Neuronal stem cell (in vitro differentiated cells): ENCODE measurements at regions not wholly inside any gene's neighbourhood (a gene's known extent, or its start where the extent isn't known, plus 50 kb on each side); places are given as distances from the start of the nearest gene placed in this dataset.

Experiments
- DNase-seq: peaks from one replicate; pipeline ENCODE4 v3.0.0-alpha.2; 2013; ENCODE audit warnings: low spot score
- H2AFZ ChIP-seq: one replicate; pipeline ENCODE4 v1.6.1; 2013; ENCODE audit warnings: mild to moderate bottlenecking, low read length, inconsistent platforms
- H2AK5ac ChIP-seq: 2 replicates; pipeline ENCODE4 v1.6.1; 2013; ENCODE audit warnings: low read depth, mild to moderate bottlenecking, inconsistent platforms, low read length, moderate library complexity, mixed read lengths
- H2BK120ac ChIP-seq: 2 replicates; pipeline ENCODE4 v1.6.1; 2013; ENCODE audit warnings: low read depth, mild to moderate bottlenecking, inconsistent platforms, low read length, moderate library complexity, mixed read lengths
- H2BK12ac ChIP-seq: one replicate; pipeline ENCODE4 v1.6.1; 2013; ENCODE audit warnings: low read length, inconsistent platforms
- H2BK15ac ChIP-seq: 2 replicates; pipeline ENCODE4 v1.6.1; 2013; ENCODE audit warnings: mild to moderate bottlenecking, low read length, inconsistent platforms, mixed read lengths
- H2BK5ac ChIP-seq: one replicate; pipeline ENCODE4 v1.6.1; 2013; ENCODE audit warnings: inconsistent platforms, mild to moderate bottlenecking, low read length, moderate library complexity
- H3K14ac ChIP-seq: one replicate; pipeline ENCODE4 v1.6.1; 2013; ENCODE audit warnings: low read length, inconsistent platforms
- H3K18ac ChIP-seq: 2 replicates; pipeline ENCODE4 v1.6.1; 2013; ENCODE audit warnings: low read length, inconsistent platforms
- H3K23ac ChIP-seq: 2 replicates; pipeline ENCODE4 v1.6.1; 2013; ENCODE audit warnings: low read depth, mild to moderate bottlenecking, mixed read lengths, low read length, inconsistent platforms; ENCODE audit not compliant: poor library complexity
- H3K27ac ChIP-seq: replicated peaks from 3 replicates; pipeline ENCODE4 v1.5.1; 2013; ENCODE audit warnings: low read length, inconsistent platforms
- H3K27me3 ChIP-seq, 3 experiments: 2 replicates each; pipeline ENCODE4 v1.6.1; 2013; ENCODE audit warnings: low read length in 3 of 3, mild to moderate bottlenecking in 2 of 3, inconsistent platforms in 1 of 3, low read depth in 1 of 3, mixed read lengths in 1 of 3, moderate library complexity in 1 of 3; ENCODE audit not compliant: control insufficient read depth in 3 of 3, insufficient read depth in 3 of 3
- H3K36me3 ChIP-seq, 2 donors: replicated peaks in 1 of 2; 2 replicates each; pipeline ENCODE4 v1.6.1; 2013; ENCODE audit warnings: low read length in 2 of 2; ENCODE audit not compliant: control insufficient read depth in 2 of 2, insufficient read depth in 2 of 2
- H3K4ac ChIP-seq: 2 replicates; pipeline ENCODE4 v1.6.1; 2013; ENCODE audit warnings: inconsistent platforms, mild to moderate bottlenecking, low read length, moderate library complexity
- H3K4me1 ChIP-seq, 2 donors: 1 replicate in 1 of 2; 2 replicates in 1 of 2; pipeline ENCODE4 v1.6.1; 2013; ENCODE audit warnings: low read length in 2 of 2, low read depth in 1 of 2; ENCODE audit not compliant: control insufficient read depth in 2 of 2, insufficient read depth in 1 of 2
- H3K4me2 ChIP-seq: one replicate; pipeline ENCODE4 v1.6.1; 2013; ENCODE audit warnings: mild to moderate bottlenecking, low read length, inconsistent platforms; ENCODE audit not compliant: insufficient read depth, poor library complexity, severe bottlenecking
- H3K4me3 ChIP-seq, 2 donors: 2 replicates each; pipeline ENCODE4 v1.5.1; 2013; ENCODE audit warnings: low read length in 2 of 2, mild to moderate bottlenecking in 2 of 2, inconsistent platforms in 1 of 2, moderate library complexity in 1 of 2
- H3K79me1 ChIP-seq: one replicate; pipeline ENCODE4 v1.6.1; 2013; ENCODE audit warnings: low read depth, mild to moderate bottlenecking, inconsistent platforms, low read length, moderate library complexity
- H3K9ac ChIP-seq: one replicate; pipeline ENCODE4 v1.6.1; 2013; ENCODE audit warnings: mild to moderate bottlenecking, low read depth, low read length, inconsistent platforms; ENCODE audit not compliant: poor library complexity
- H3K9me3 ChIP-seq, 2 donors: replicated peaks in 1 of 2; 2 replicates each; pipeline versions ENCODE3 to v1.6.1; 2013; ENCODE audit warnings: low read length in 2 of 2, mild to moderate bottlenecking in 2 of 2, inconsistent platforms in 1 of 2, low read depth in 1 of 2, mixed read lengths in 1 of 2, moderate library complexity in 1 of 2; ENCODE audit not compliant: control insufficient read depth in 2 of 2, insufficient read depth in 1 of 2
- H4K8ac ChIP-seq: one replicate; pipeline ENCODE4 v1.6.1; 2013; ENCODE audit warnings: low read depth, mild to moderate bottlenecking, inconsistent platforms, low read length, moderate library complexity
- H4K91ac ChIP-seq: one replicate; pipeline ENCODE4 v1.6.1; 2013; ENCODE audit warnings: low read length, low read depth, mild to moderate bottlenecking, inconsistent platforms; ENCODE audit not compliant: poor library complexity
- WGBS, 2 donors: extraction: QIAGEN DNeasy Blood & Tissue Kit; methylation state at CpG; one replicate each; pipeline ENCODE4 v1.1.7; 2013; ENCODE audit warnings: missing lambda C conversion rate in 2 of 2, mixed read lengths in 1 of 2; ENCODE audit not compliant: insufficient read length in 2 of 2, insufficient replicate concordance in 1 of 2; ENCODE audit errors: extremely low coverage in 2 of 2; 5-methylcytosine and 5-hydroxymethylcytosine counted together

GRCh38 chr7:10418985-10419384, 554.7 kb upstream of the PHF14 start:
- H3K79me1 ChIP-seq, result no peaks in the 10 kb centered on the region
- no peak overlapping the region for H2AK5ac ChIP-seq
- no peak overlapping the region for H2AFZ ChIP-seq
- no peak overlapping the region for H3K27ac ChIP-seq
- no peak overlapping the region for H4K8ac ChIP-seq
- H3K27me3 ChIP-seq, result no peaks in the 10 kb centered on the region
- no peaks in the 10 kb centered on the region for H3K36me3 ChIP-seq
- no peak for DNase-seq
- H3K4me2 ChIP-seq, result no peak overlapping the region
- H3K9me3 ChIP-seq, result no peaks in the 10 kb centered on the region
- H3K4ac ChIP-seq, result no peak overlapping the region
- H3K9ac ChIP-seq, result no peak overlapping the region
- H3K18ac ChIP-seq, result no peak overlapping the region
- H2BK12ac ChIP-seq, result no peak overlapping the region
- H4K91ac ChIP-seq, result peak overlapping the region; percentile 43
- WGBS, 2 donors, result no CpG with 5 or more reads among the region's 2 CpGs
- H3K14ac ChIP-seq, result no peak overlapping the region
- H2BK120ac ChIP-seq, result no peak overlapping the region
- H3K4me1 ChIP-seq, result no peaks in the 10 kb centered on the region
- no peak overlapping the region for H2BK5ac ChIP-seq
- no peak overlapping the region for H3K23ac ChIP-seq
- H3K4me3 ChIP-seq, result no peak overlapping the region
- no peak overlapping the region for H2BK15ac ChIP-seq

- no peak overlapping the region for H3K9ac ChIP-seq
- peaks cover 0 to 4% of the 10 kb centered on the region in 2 donors for H3K9me3 ChIP-seq
- H2BK15ac ChIP-seq, result no peak overlapping the region
- H2AK5ac ChIP-seq, result no peak overlapping the region
- H3K27me3 ChIP-seq, result no peaks in the 10 kb centered on the region
- H3K79me1 ChIP-seq, result no peaks in the 10 kb centered on the region
- H3K18ac ChIP-seq, result no peak overlapping the region
- no peak overlapping the region for H3K27ac ChIP-seq
- H2BK5ac ChIP-seq, result no peak overlapping the region
- no CpG with 5 or more reads among the region's 2 CpGs for WGBS, 2 donors
- H3K4ac ChIP-seq, result no peak overlapping the region
- H2AFZ ChIP-seq, result no peak overlapping the region
- H3K4me1 ChIP-seq, result peaks cover 0 to 6% of the 10 kb centered on the region in 2 donors
- no peak overlapping the region for H2BK12ac ChIP-seq
- no peak overlapping the region for H2BK120ac ChIP-seq
- H4K91ac ChIP-seq, result no peak overlapping the region
- DNase-seq, result no peak
- H3K4me3 ChIP-seq, result no peak overlapping the region
- no peaks in the 10 kb centered on the region for H3K36me3 ChIP-seq
- no peak overlapping the region for H3K14ac ChIP-seq
- H3K23ac ChIP-seq, result no peak overlapping the region
- no peak overlapping the region for H4K8ac ChIP-seq
- H3K4me2 ChIP-seq, result no peak overlapping the region
Measured at GRCh38 chr7:10429031-10429430, 544.6 kb upstream of the PHF14 start.

GRCh38 chr7:10429511-10429910, 544.2 kb upstream of the PHF14 start:
- Histone ChIP-seq H3K4ac (no peak overlapping the region), H3K18ac (no peak overlapping the region), H2BK12ac (no peak overlapping the region), H2BK5ac (no peak overlapping the region), H3K4me1 (peaks cover 0 to 6% of the 10 kb centered on the region in 2 donors), H3K9me3 (peaks cover 0 to 4% of the 10 kb centered on the region in 2 donors), H3K23ac (no peak overlapping the region), H4K8ac (no peak overlapping the region), H3K4me2 (no peak overlapping the region), H4K91ac (no peak overlapping the region), H3K4me3 (no peak overlapping the region), H2AFZ (peak overlapping the region; percentile 56), H3K79me1 (no peaks in the 10 kb centered on the region), H2BK120ac (no peak overlapping the region), H3K9ac (no peak overlapping the region), H2BK15ac (no peak overlapping the region), H3K27me3 (no peaks in the 10 kb centered on the region), H3K36me3 (no peaks in the 10 kb centered on the region), H3K27ac (peak overlapping the region; percentile 27), H2AK5ac (no peak overlapping the region), H3K14ac (no peak overlapping the region)
- no CpG with 5 or more reads among the region's 1 CpG for WGBS, 2 donors
- DNase-seq, result peak; percentile 11

GRCh38 chr7:10436302-10436701, 537.4 kb upstream of the PHF14 start:
- Histone ChIP-seq H2BK12ac (no peak overlapping the region), H3K18ac (no peak overlapping the region), H4K8ac (no peak overlapping the region), H3K14ac (no peak overlapping the region), H2AK5ac (no peak overlapping the region), H3K9ac (no peak overlapping the region), H3K23ac (no peak overlapping the region), H3K4me3 (no peak overlapping the region), H3K4ac (no peak overlapping the region), H2AFZ (no peak overlapping the region), H3K36me3 (no peaks in the 10 kb centered on the region), H3K9me3 (no peaks in the 10 kb centered on the region), H3K79me1 (no peaks in the 10 kb centered on the region), H3K27me3 (no peaks in the 10 kb centered on the region), H3K27ac (no peak overlapping the region), H3K4me1 (no peaks in the 10 kb centered on the region), H2BK120ac (no peak overlapping the region), H3K4me2 (no peak overlapping the region), H4K91ac (no peak overlapping the region), H2BK15ac (no peak overlapping the region), H2BK5ac (no peak overlapping the region)
- DNase-seq, result no peak
- WGBS, 2 donors, result no CpG with 5 or more reads among the region's 2 CpGs
